ENCODE measurements at regions not wholly inside any gene's neighbourhood (a gene's known extent, or its start where the extent isn't known, plus 50 kb on each side); places are given as distances from the start of the nearest gene placed in this dataset.

- ChIA-PET CTCF (no interaction called here), RAD21 (ENCODE audit: low non-redundant PET in 1 of 2, low total read pairs in 2 of 2, uncharacterized antibody in 2 of 2, unreplicated experiment in 2 of 2) (no interaction called here), POLR2A (no interaction called here)
- no peaks in the 10 kb centered on the region for H3K9me2 ChIP-seq (ENCODE audit: insufficient read depth)
- BruUV-seq (replicated peaks), result no TSS peak
- H3K27ac ChIP-seq (ENCODE audit: low read depth, low read length), result no peak overlapping the region
- intact Hi-C loops (cut with micrococcal nuclease), result no loop called here
- H3K9ac ChIP-seq (ENCODE audit: low read length), result no peak overlapping the region
- H2AFZ ChIP-seq (ENCODE audit: low read depth, low read length, poor library complexity, severe bottlenecking), result no peak overlapping the region
- ATAC-seq, result no peak
- H3K36me3 ChIP-seq (ENCODE audit: control insufficient read depth in 1 of 2, insufficient read depth in 2 of 2, low read length in 2 of 2), result no peaks in the 10 kb centered on the region
- 0 out of 2 replicates have a peak, but pooled peaks cover 12% of the 10 kb centered on the region for H3K27me3 ChIP-seq (ENCODE audit: insufficient read depth, low read length)
- no peak for DNase-seq (ENCODE audit: low read depth, low spot score)
- H3K4me2 ChIP-seq (ENCODE audit: low read length), result no peak overlapping the region
- H3K79me2 ChIP-seq (ENCODE audit: insufficient read depth, low read length), result no peaks in the 10 kb centered on the region
- no peaks in the 10 kb centered on the region for H3K4me1 ChIP-seq (ENCODE audit: control insufficient read depth in 1 of 2, insufficient read depth in 2 of 2, low read length in 2 of 2)
- no peaks in the 10 kb centered on the region; the same call in 1 of the 2 replicates for H4K20me1 ChIP-seq (ENCODE audit: insufficient read depth)
- no peaks in the 10 kb centered on the region for H3K9me3 ChIP-seq (ENCODE audit: control insufficient read depth in 1 of 2, insufficient read depth in 1 of 2, low read depth in 1 of 2, low read length in 2 of 2)
- TF ChIP-seq YY1 (IDR thresholded peaks at IDR 0.05; ENCODE audit: extremely low read depth, insufficient replicate concordance, low read depth, low read length) (no peak), MAX (IDR thresholded peaks at IDR 0.05) (no peak), JUND (IDR thresholded peaks at IDR 0.05) (no peak), ZFX (IDR thresholded peaks at IDR 0.05) (no peak), EGR1 (IDR thresholded peaks at IDR 0.05; ENCODE audit: low read depth) (no peak), EZH2 (IDR thresholded peaks at IDR 0.05) (no peak), SIN3A (IDR thresholded peaks at IDR 0.05; ENCODE audit: low read depth) (no peak), EZH2phosphoT487 (IDR thresholded peaks at IDR 0.05; ENCODE audit: borderline replicate concordance) (no peak)
- H3K4me3 ChIP-seq (replicated peaks in 1 of 2; ENCODE audit: low read depth in 1 of 2, low read length in 2 of 2), result no peak overlapping the region
Measured at GRCh38 chr6:115729036-115729435, 331.7 kb downstream of the FRK start.

- H3K36me3 ChIP-seq (ENCODE audit: control insufficient read depth in 1 of 2, insufficient read depth in 2 of 2, low read length in 2 of 2), result no peaks in the 10 kb centered on the region
- no peaks in the 10 kb centered on the region for H3K9me2 ChIP-seq (ENCODE audit: insufficient read depth)
- intact Hi-C loops (cut with micrococcal nuclease), result no loop called here
- no peaks in the 10 kb centered on the region; the same call in 1 of the 2 replicates for H4K20me1 ChIP-seq (ENCODE audit: insufficient read depth)
- BruUV-seq (replicated peaks), result no TSS peak
- no peaks in the 10 kb centered on the region for H3K4me1 ChIP-seq (ENCODE audit: control insufficient read depth in 1 of 2, insufficient read depth in 2 of 2, low read length in 2 of 2)
- ChIA-PET POLR2A (no interaction called here), RAD21 (ENCODE audit: low non-redundant PET in 1 of 2, low total read pairs in 2 of 2, uncharacterized antibody in 2 of 2, unreplicated experiment in 2 of 2) (interaction anchor here in 1 of 2 experiments (0.7 kb wide), 1 partner anchor 181 kb away, joined by 3 read pairs; no protein-coding TSS in a partner anchor), CTCF (no interaction called here)
- no peaks in the 10 kb centered on the region for H3K79me2 ChIP-seq (ENCODE audit: insufficient read depth, low read length)
- H3K9me3 ChIP-seq (ENCODE audit: control insufficient read depth in 1 of 2, insufficient read depth in 1 of 2, low read depth in 1 of 2, low read length in 2 of 2), result no peaks in the 10 kb centered on the region
- no peak overlapping the region for H3K4me2 ChIP-seq (ENCODE audit: low read length)
- no peak for DNase-seq (ENCODE audit: low read depth, low spot score)
- no peak for ATAC-seq
- H3K4me3 ChIP-seq (replicated peaks in 1 of 2; ENCODE audit: low read depth in 1 of 2, low read length in 2 of 2), result no peak overlapping the region
- TF ChIP-seq CEBPB (IDR thresholded peaks at IDR 0.05; ENCODE audit: low read depth) (no peak), POLR2A (IDR thresholded peaks at IDR 0.05; ENCODE audit: borderline replicate concordance, extremely low read depth, insufficient read depth, insufficient read length) (no peak), SP1 (IDR thresholded peaks at IDR 0.05; ENCODE audit: low read depth) (no peak), ATF3 (IDR thresholded peaks at IDR 0.05) (no peak), JUND (IDR thresholded peaks at IDR 0.05) (no peak)
- no peak overlapping the region for H2AFZ ChIP-seq (ENCODE audit: low read depth, low read length, poor library complexity, severe bottlenecking)
- H3K27ac ChIP-seq (ENCODE audit: low read depth, low read length), result no peak overlapping the region
- H3K27me3 ChIP-seq (ENCODE audit: insufficient read depth, low read length), result 0 out of 2 replicates have a peak, but pooled peaks cover 4% of the 10 kb centered on the region
- no peak overlapping the region for H3K9ac ChIP-seq (ENCODE audit: low read length)
Measured at GRCh38 chr6:115728171-115728570, 332.5 kb downstream of the FRK start.
